ENCODE measurements at regions not wholly inside any gene's neighbourhood (a gene's known extent, or its start where the extent isn't known, plus 50 kb on each side); places are given as distances from the start of the nearest gene placed in this dataset.

- POLR2A ChIA-PET = no interaction called here
- CTCF ChIA-PET = interaction anchor here (1.2 to 4.9 kb wide), 5 partner anchors 13 to 66 kb away, joined by 3 to 32 read pairs (median 9); no protein-coding TSS in a partner anchor
- no peaks in the 10 kb centered on the region for H3K36me3 Mint-ChIP-seq
- H3K4me3 Mint-ChIP-seq = no peak overlapping the region
- no peak overlapping the region for H3K27ac Mint-ChIP-seq
- TF ChIP-seq ATF3 (CRISPR knock-in tag; conservative IDR thresholded peaks at IDR 0.05) = no peak
- no peak for TF ChIP-seq MLX (CRISPR knock-in tag; IDR thresholded peaks at IDR 0.05)
- DNase-seq (ENCODE audit: low spot score) (no peak), ATAC-seq (no peak)
- peaks cover 23% of the 10 kb centered on the region for H3K4me1 Mint-ChIP-seq
- peaks cover 19% of the 10 kb centered on the region for H3K27me3 Mint-ChIP-seq (ENCODE audit: low read depth)
- no peaks in the 10 kb centered on the region for H3K9me3 Mint-ChIP-seq
These were observed 90.0 kb downstream of the TEX29 start for GRCh38 chr13:111410232-111411021.

- ATAC-seq (peak; percentile 34; the same call in 1 of the 2 replicates), DNase-seq (ENCODE audit: low spot score) (no peak)
- TF ChIP-seq SOX15 (CRISPR knock-in tag; IDR thresholded peaks at IDR 0.05) = no peak
- TF ChIP-seq ARID4B (CRISPR knock-in tag; IDR thresholded peaks at IDR 0.05; ENCODE audit: borderline replicate concordance) = no peak
- TF ChIP-seq GTF2I (CRISPR knock-in tag; conservative IDR thresholded peaks at IDR 0.05) = no peak
- TF ChIP-seq CBFB (CRISPR knock-in tag; IDR thresholded peaks at IDR 0.05; ENCODE audit: low read depth) = no peak
- TF ChIP-seq TEAD4 (CRISPR knock-in tag; IDR thresholded peaks at IDR 0.05) = no peak
- no peak for TF ChIP-seq ZNF671 (CRISPR knock-in tag; IDR thresholded peaks at IDR 0.05)
- TF ChIP-seq ZNF263 (CRISPR knock-in tag; IDR thresholded peaks at IDR 0.05; ENCODE audit: low read depth) = no peak
- TF ChIP-seq KAT7 (CRISPR knock-in tag; IDR thresholded peaks at IDR 0.05; ENCODE audit: borderline replicate concordance) = no peak
- TF ChIP-seq IRF1 (CRISPR knock-in tag; IDR thresholded peaks at IDR 0.05) = no peak
- no peak for TF ChIP-seq ZNF317 (CRISPR knock-in tag; IDR thresholded peaks at IDR 0.05; ENCODE audit: borderline replicate concordance, low read depth)
- TF ChIP-seq ZBTB43 (CRISPR knock-in tag; IDR thresholded peaks at IDR 0.05) = no peak
- no peak for TF ChIP-seq USF1 (CRISPR knock-in tag; IDR thresholded peaks at IDR 0.05)
- TF ChIP-seq MXD4 (CRISPR knock-in tag; IDR thresholded peaks at IDR 0.05; ENCODE audit: borderline replicate concordance) = no peak
- TF ChIP-seq PREB (CRISPR knock-in tag; IDR thresholded peaks at IDR 0.05; ENCODE audit: borderline replicate concordance) = no peak
- TF ChIP-seq TCF7 (CRISPR knock-in tag; IDR thresholded peaks at IDR 0.05; ENCODE audit: low read depth) = no peak
- no peak for TF ChIP-seq RORB (CRISPR knock-in tag; IDR thresholded peaks at IDR 0.05)
- TF ChIP-seq JAZF1 (CRISPR knock-in tag; IDR thresholded peaks at IDR 0.05) = no peak
- no peak for TF ChIP-seq E2F1 (CRISPR knock-in tag; IDR thresholded peaks at IDR 0.05)
- TF ChIP-seq ZNF232 (CRISPR knock-in tag; IDR thresholded peaks at IDR 0.05) = no peak
- ChIA-PET CTCF (interaction anchor here (0.6 to 4.9 kb wide), 7 partner anchors 13 to 159 kb away, joined by 3 to 32 read pairs (median 3); no protein-coding TSS in a partner anchor), POLR2A (no interaction called here)
- H3K4me1 Mint-ChIP-seq = peaks cover 23% of the 10 kb centered on the region
- H3K4me3 Mint-ChIP-seq = no peak overlapping the region
- no peak overlapping the region for H3K27ac Mint-ChIP-seq
- no peaks in the 10 kb centered on the region for H3K36me3 Mint-ChIP-seq
- no peaks in the 10 kb centered on the region for H3K9me3 Mint-ChIP-seq
- H3K27me3 Mint-ChIP-seq (ENCODE audit: low read depth) = peaks cover 19% of the 10 kb centered on the region
These were observed 90.9 kb downstream of the TEX29 start for GRCh38 chr13:111411151-111411858.

Data from WTC11 (cell line).